A549 (cell line): ENCODE measurements at regions not wholly inside any gene's neighbourhood (a gene's known extent, or its start where the extent isn't known, plus 50 kb on each side); places are given as distances from the start of the nearest gene placed in this dataset.

Experiments
- CHD2 ChIP-seq: fragments of 150-350 bp; IDR thresholded peaks from 2 replicates; pipeline ENCODE4 v1.6.1; 2014; ENCODE audit warnings: low read length; ENCODE audit not compliant: partially characterized antibody
- EHF ChIP-seq: fragments of 250-450 bp; sonication (Bioruptor Pico); IDR thresholded peaks from 2 replicates; pipeline ENCODE4 v1.5.0; 2020; ENCODE audit warnings: mild to moderate bottlenecking
- MAZ ChIP-seq: fragments of 150-350 bp; IDR thresholded peaks from 2 replicates; pipeline ENCODE4 v1.6.1; 2014; ENCODE audit warnings: antibody characterized with exemption, low read depth, low read length, borderline replicate concordance
- POLR2A ChIP-seq: IDR thresholded peaks from 2 replicates; pipeline ENCODE4 v1.6.1; 2012; ENCODE audit warnings: mild to moderate bottlenecking, low read length
- RFX5 ChIP-seq: fragments of 450-650 bp; IDR thresholded peaks from 2 replicates; pipeline ENCODE4 v1.7.1; 2014; ENCODE audit warnings: antibody characterized with exemption, mild to moderate bottlenecking, moderate library complexity
- SMC3 ChIP-seq: fragments of >200 bp; sonication (Bioruptor Twin); formaldehyde crosslinking; IDR thresholded peaks from 3 replicates; pipeline ENCODE4 v1.6.1; 2018; ENCODE audit warnings: inconsistent platforms
- TF ChIP-seq, protein P1 (sequence below): fragments of >200 bp; sonication (Bioruptor Twin); formaldehyde crosslinking; IDR thresholded peaks from 3 replicates; pipeline ENCODE4 v1.5.1; 2016
- TF ChIP-seq, protein P2 (sequence below): IDR thresholded peaks from 2 replicates; pipeline ENCODE4 v1.6.1; 2012
- TF ChIP-seq, protein P3 (sequence below): fragments of 200-600 bp; sonication (generic); IDR thresholded peaks from 2 replicates; pipeline ENCODE4 v1.6.1; 2016; ENCODE audit warnings: antibody characterized with exemption, mild to moderate bottlenecking, moderate library complexity

DNA sequence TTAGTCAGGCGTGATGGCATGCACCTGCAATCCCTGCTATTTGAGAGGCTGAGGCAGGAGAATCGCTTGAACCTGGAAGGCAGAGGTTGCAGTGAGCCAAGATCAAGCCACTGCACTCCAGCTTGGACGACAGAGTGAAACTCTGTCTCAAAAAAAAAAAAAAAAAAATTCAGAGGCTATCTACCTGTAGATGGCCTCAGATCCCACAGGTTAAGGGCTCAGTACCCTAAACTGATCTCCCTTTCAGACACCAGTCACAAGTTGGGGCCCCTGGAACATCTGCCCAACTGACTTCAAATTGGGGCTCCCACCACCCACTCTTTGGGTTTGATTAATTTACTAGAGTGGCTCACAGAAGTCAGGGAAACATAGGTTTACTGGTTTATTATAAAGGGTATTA is 65.4 kb upstream of the ERCC6L2 start:
- TF ChIP-seq MAZ (no peak), SMC3 (no peak), EHF (CRISPR knock-in tag) (no peak), CHD2 (no peak), RFX5 (no peak), POLR2A (no peak)
- TF ChIP-seq, protein P1, sequence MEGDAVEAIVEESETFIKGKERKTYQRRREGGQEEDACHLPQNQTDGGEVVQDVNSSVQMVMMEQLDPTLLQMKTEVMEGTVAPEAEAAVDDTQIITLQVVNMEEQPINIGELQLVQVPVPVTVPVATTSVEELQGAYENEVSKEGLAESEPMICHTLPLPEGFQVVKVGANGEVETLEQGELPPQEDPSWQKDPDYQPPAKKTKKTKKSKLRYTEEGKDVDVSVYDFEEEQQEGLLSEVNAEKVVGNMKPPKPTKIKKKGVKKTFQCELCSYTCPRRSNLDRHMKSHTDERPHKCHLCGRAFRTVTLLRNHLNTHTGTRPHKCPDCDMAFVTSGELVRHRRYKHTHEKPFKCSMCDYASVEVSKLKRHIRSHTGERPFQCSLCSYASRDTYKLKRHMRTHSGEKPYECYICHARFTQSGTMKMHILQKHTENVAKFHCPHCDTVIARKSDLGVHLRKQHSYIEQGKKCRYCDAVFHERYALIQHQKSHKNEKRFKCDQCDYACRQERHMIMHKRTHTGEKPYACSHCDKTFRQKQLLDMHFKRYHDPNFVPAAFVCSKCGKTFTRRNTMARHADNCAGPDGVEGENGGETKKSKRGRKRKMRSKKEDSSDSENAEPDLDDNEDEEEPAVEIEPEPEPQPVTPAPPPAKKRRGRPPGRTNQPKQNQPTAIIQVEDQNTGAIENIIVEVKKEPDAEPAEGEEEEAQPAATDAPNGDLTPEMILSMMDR = no peak
- TF ChIP-seq, protein P2, sequence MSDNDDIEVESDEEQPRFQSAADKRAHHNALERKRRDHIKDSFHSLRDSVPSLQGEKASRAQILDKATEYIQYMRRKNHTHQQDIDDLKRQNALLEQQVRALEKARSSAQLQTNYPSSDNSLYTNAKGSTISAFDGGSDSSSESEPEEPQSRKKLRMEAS = no peak
- TF ChIP-seq, protein P3, sequence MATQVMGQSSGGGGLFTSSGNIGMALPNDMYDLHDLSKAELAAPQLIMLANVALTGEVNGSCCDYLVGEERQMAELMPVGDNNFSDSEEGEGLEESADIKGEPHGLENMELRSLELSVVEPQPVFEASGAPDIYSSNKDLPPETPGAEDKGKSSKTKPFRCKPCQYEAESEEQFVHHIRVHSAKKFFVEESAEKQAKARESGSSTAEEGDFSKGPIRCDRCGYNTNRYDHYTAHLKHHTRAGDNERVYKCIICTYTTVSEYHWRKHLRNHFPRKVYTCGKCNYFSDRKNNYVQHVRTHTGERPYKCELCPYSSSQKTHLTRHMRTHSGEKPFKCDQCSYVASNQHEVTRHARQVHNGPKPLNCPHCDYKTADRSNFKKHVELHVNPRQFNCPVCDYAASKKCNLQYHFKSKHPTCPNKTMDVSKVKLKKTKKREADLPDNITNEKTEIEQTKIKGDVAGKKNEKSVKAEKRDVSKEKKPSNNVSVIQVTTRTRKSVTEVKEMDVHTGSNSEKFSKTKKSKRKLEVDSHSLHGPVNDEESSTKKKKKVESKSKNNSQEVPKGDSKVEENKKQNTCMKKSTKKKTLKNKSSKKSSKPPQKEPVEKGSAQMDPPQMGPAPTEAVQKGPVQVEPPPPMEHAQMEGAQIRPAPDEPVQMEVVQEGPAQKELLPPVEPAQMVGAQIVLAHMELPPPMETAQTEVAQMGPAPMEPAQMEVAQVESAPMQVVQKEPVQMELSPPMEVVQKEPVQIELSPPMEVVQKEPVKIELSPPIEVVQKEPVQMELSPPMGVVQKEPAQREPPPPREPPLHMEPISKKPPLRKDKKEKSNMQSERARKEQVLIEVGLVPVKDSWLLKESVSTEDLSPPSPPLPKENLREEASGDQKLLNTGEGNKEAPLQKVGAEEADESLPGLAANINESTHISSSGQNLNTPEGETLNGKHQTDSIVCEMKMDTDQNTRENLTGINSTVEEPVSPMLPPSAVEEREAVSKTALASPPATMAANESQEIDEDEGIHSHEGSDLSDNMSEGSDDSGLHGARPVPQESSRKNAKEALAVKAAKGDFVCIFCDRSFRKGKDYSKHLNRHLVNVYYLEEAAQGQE = no peak
